ENCODE measurements at regions not wholly inside any gene's neighbourhood (a gene's known extent, or its start where the extent isn't known, plus 50 kb on each side); places are given as distances from the start of the nearest gene placed in this dataset.

DNA sequence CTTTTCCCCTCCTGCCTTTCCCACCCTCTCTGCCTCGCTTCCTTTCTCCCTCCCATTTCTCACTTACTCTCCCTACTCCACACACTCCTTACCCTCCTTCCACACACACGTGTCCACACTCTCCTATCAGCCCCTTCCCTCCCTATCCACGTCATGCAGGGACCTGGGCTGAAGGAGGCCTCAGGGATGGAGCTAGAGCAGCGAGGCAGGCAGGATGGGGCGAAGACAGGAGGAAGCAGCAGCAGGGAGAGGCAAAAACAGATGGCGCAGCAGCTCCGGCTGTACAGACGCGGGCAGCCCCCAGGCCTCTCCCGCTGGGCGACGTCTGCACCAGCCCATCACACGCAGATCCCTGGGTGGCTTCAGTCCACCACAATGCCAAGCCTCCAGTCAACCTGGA is 97.9 kb downstream of the SPATA19 start:
- in situ Hi-C loops (cut with MboI), result no loop called here
- no peaks in the 10 kb centered on the region for H3K9me3 ChIP-seq (replicated peaks; ENCODE audit: control insufficient read depth, insufficient read depth, low read depth, low read length)
- BruUV-seq (replicated peaks), result no TSS peak
- no peak overlapping the region for H2AFZ ChIP-seq (ENCODE audit: low read depth, low read length)
- no peaks in the 10 kb centered on the region for H3K36me3 ChIP-seq (ENCODE audit: control insufficient read depth, insufficient read depth, low read length)
- no peaks in the 10 kb centered on the region for H3K4me1 ChIP-seq (replicated peaks in 1 of 2; ENCODE audit: control insufficient read depth in 2 of 2, insufficient read depth in 2 of 2, low read length in 2 of 2)
- ATAC-seq (no peak), DNase-seq (ENCODE audit: extremely low read depth in 1 of 4, low spot score in 3 of 4) (no peak), FAIRE-seq (no peak)
- no peak overlapping the region for H3K4me2 ChIP-seq (ENCODE audit: insufficient read depth, low read length)
- H3K9me1 ChIP-seq (ENCODE audit: control insufficient read depth, insufficient read depth, low read length), result no peaks in the 10 kb centered on the region
- no peak overlapping the region for H3K9ac ChIP-seq (ENCODE audit: insufficient read depth in 1 of 2, low read depth in 2 of 2, low read length in 2 of 2)
- H3K4me3 ChIP-seq, result no peak overlapping the region
- WGBS (ENCODE audit: insufficient coverage, low coverage, missing lambda C conversion rate), result 0% methylated on average over 12 of the region's 13 CpGs
- intact Hi-C loops (cut with micrococcal nuclease), result no loop called here
- no peaks in the 10 kb centered on the region for H3K27me3 ChIP-seq (ENCODE audit: control insufficient read depth in 2 of 2, insufficient read depth in 2 of 2, low read length in 2 of 2)
- POLR2A ChIA-PET, result no interaction called here
- no peaks in the 10 kb centered on the region for H3K79me2 ChIP-seq (ENCODE audit: control insufficient read depth, insufficient read depth, low read length)
- CTCF ChIA-PET (ENCODE audit: low intra/inter-chr PET ratio), result no interaction called here
- no peak overlapping the region for H3K27ac ChIP-seq (ENCODE audit: extremely low read depth, low read depth, low read length)
- no peaks in the 10 kb centered on the region for H4K20me1 ChIP-seq (replicated peaks; ENCODE audit: control insufficient read depth, insufficient read depth, low read length)
- TF ChIP-seq, protein P1, sequence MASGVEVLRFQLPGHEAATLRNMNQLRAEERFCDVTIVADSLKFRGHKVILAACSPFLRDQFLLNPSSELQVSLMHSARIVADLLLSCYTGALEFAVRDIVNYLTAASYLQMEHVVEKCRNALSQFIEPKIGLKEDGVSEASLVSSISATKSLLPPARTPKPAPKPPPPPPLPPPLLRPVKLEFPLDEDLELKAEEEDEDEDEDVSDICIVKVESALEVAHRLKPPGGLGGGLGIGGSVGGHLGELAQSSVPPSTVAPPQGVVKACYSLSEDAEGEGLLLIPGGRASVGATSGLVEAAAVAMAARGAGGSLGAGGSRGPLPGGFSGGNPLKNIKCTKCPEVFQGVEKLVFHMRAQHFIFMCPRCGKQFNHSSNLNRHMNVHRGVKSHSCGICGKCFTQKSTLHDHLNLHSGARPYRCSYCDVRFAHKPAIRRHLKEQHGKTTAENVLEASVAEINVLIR (CRISPR knock-in tag; IDR thresholded peaks at IDR 0.05), result no peak
- no peak for TF ChIP-seq ZNF224 (CRISPR knock-in tag; IDR thresholded peaks at IDR 0.05)
- TF ChIP-seq TAF9B (IDR thresholded peaks at IDR 0.05; ENCODE audit: partially characterized antibody), result no peak
- no peak for TF ChIP-seq PHB2 (IDR thresholded peaks at IDR 0.05; ENCODE audit: low read depth)
- TF ChIP-seq, protein P2, sequence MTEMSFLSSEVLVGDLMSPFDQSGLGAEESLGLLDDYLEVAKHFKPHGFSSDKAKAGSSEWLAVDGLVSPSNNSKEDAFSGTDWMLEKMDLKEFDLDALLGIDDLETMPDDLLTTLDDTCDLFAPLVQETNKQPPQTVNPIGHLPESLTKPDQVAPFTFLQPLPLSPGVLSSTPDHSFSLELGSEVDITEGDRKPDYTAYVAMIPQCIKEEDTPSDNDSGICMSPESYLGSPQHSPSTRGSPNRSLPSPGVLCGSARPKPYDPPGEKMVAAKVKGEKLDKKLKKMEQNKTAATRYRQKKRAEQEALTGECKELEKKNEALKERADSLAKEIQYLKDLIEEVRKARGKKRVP (CRISPR knock-in tag; IDR thresholded peaks at IDR 0.05), result no peak
- TF ChIP-seq, protein P3, sequence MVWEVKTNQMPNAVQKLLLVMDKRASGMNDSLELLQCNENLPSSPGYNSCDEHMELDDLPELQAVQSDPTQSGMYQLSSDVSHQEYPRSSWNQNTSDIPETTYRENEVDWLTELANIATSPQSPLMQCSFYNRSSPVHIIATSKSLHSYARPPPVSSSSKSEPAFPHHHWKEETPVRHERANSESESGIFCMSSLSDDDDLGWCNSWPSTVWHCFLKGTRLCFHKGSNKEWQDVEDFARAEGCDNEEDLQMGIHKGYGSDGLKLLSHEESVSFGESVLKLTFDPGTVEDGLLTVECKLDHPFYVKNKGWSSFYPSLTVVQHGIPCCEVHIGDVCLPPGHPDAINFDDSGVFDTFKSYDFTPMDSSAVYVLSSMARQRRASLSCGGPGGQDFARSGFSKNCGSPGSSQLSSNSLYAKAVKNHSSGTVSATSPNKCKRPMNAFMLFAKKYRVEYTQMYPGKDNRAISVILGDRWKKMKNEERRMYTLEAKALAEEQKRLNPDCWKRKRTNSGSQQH (CRISPR knock-in tag; IDR thresholded peaks at IDR 0.05), result no peak
- TF ChIP-seq MYBL2 (IDR thresholded peaks at IDR 0.05; ENCODE audit: low read depth), result no peak
- TF ChIP-seq MYBL2 (CRISPR knock-in tag; IDR thresholded peaks at IDR 0.05; ENCODE audit: borderline replicate concordance), result no peak
- no peak for TF ChIP-seq C11orf30 (IDR thresholded peaks at IDR 0.05; ENCODE audit: low read depth)
- no peak for TF ChIP-seq ZFX (CRISPR knock-in tag; IDR thresholded peaks at IDR 0.05)
- TF ChIP-seq, protein P4, sequence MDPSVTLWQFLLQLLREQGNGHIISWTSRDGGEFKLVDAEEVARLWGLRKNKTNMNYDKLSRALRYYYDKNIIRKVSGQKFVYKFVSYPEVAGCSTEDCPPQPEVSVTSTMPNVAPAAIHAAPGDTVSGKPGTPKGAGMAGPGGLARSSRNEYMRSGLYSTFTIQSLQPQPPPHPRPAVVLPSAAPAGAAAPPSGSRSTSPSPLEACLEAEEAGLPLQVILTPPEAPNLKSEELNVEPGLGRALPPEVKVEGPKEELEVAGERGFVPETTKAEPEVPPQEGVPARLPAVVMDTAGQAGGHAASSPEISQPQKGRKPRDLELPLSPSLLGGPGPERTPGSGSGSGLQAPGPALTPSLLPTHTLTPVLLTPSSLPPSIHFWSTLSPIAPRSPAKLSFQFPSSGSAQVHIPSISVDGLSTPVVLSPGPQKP (CRISPR knock-in tag; IDR thresholded peaks at IDR 0.05), result no peak
- TF ChIP-seq, protein P5, sequence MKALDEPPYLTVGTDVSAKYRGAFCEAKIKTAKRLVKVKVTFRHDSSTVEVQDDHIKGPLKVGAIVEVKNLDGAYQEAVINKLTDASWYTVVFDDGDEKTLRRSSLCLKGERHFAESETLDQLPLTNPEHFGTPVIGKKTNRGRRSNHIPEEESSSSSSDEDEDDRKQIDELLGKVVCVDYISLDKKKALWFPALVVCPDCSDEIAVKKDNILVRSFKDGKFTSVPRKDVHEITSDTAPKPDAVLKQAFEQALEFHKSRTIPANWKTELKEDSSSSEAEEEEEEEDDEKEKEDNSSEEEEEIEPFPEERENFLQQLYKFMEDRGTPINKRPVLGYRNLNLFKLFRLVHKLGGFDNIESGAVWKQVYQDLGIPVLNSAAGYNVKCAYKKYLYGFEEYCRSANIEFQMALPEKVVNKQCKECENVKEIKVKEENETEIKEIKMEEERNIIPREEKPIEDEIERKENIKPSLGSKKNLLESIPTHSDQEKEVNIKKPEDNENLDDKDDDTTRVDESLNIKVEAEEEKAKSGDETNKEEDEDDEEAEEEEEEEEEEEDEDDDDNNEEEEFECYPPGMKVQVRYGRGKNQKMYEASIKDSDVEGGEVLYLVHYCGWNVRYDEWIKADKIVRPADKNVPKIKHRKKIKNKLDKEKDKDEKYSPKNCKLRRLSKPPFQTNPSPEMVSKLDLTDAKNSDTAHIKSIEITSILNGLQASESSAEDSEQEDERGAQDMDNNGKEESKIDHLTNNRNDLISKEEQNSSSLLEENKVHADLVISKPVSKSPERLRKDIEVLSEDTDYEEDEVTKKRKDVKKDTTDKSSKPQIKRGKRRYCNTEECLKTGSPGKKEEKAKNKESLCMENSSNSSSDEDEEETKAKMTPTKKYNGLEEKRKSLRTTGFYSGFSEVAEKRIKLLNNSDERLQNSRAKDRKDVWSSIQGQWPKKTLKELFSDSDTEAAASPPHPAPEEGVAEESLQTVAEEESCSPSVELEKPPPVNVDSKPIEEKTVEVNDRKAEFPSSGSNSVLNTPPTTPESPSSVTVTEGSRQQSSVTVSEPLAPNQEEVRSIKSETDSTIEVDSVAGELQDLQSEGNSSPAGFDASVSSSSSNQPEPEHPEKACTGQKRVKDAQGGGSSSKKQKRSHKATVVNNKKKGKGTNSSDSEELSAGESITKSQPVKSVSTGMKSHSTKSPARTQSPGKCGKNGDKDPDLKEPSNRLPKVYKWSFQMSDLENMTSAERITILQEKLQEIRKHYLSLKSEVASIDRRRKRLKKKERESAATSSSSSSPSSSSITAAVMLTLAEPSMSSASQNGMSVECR (CRISPR knock-in tag; IDR thresholded peaks at IDR 0.05), result no peak
- TF ChIP-seq TFAM (CRISPR knock-in tag; conservative IDR thresholded peaks at IDR 0.05), result no peak
- TF ChIP-seq GTF2A2 (tag; IDR thresholded peaks at IDR 0.05), result no peak
